BJ (cell line): ENCODE measurements at regions not wholly inside any gene's neighbourhood (a gene's known extent, or its start where the extent isn't known, plus 50 kb on each side); places are given as distances from the start of the nearest gene placed in this dataset.

ENCODE experiments used
- CTCF ChIA-PET: fragments of 350-600 bp; formaldehyde crosslinking; extraction: SDS; loops from one replicate; lab custom pipeline; 2021; ENCODE audit warnings: antibody characterized with exemption, inconsistent platforms; lab: Yijun Ruan, JAX
- POLR2A ChIA-PET: fragments of 300-600 bp; sonication (Branson Sonifier 250); formaldehyde crosslinking; extraction: SDS; loops from one replicate; lab custom pipeline; 2021; ENCODE audit warnings: antibody characterized with exemption; lab: Charles Lee
- DNase-seq: peaks from one replicate; pipeline ENCODE4 v3.0.0-alpha.2; 2011; ENCODE audit warnings: low read depth
- H3K27me3 ChIP-seq: 2 replicates; pipeline ENCODE4 v1.6.0; 2011; ENCODE audit warnings: low read length; ENCODE audit not compliant: control insufficient read depth, insufficient read depth
- H3K36me3 ChIP-seq: 2 replicates; pipeline ENCODE4 v1.5.1; 2011; ENCODE audit warnings: low read length; ENCODE audit not compliant: control insufficient read depth, insufficient read depth
- H3K4me3 ChIP-seq: 2 replicates; pipeline ENCODE4 v1.5.1; 2011; ENCODE audit warnings: low read depth, mild to moderate bottlenecking, control low read depth, low read length
- TF ChIP-seq, protein P1 (sequence below): IDR thresholded peaks from 2 replicates; pipeline ENCODE4 v1.5.1; 2011; ENCODE audit warnings: low read depth, mild to moderate bottlenecking, control low read depth, inconsistent platforms, low read length, moderate library complexity; ENCODE audit not compliant: insufficient read depth

DNA sequence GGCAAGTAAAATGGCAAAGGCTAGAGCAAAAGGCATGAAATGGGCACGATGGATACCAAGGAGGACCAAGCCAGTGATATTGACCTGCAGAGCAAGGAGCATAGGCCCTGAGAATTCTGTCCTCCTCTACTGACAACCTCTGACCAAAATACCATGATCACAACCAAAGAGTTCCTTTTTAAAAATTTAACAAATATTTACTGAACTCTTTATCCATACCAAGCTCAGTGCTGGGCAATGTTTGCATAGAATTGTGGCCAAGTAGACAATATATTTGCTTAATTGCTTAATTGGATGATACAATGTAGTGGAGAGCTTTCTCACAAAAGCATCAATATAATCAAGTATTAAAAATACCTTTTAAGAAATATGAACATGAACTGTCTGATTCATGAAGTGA, 265.7 kb downstream of the ICOS start:
- POLR2A ChIA-PET: no interaction called here
- CTCF ChIA-PET: interaction anchor here (0.6 kb wide), 1 partner anchor 25 kb away, joined by 3 read pairs; no protein-coding TSS in a partner anchor
- no peaks in the 10 kb centered on the region for H3K27me3 ChIP-seq
- no peak for DNase-seq
- no peak overlapping the region for H3K4me3 ChIP-seq
- TF ChIP-seq, protein P1, sequence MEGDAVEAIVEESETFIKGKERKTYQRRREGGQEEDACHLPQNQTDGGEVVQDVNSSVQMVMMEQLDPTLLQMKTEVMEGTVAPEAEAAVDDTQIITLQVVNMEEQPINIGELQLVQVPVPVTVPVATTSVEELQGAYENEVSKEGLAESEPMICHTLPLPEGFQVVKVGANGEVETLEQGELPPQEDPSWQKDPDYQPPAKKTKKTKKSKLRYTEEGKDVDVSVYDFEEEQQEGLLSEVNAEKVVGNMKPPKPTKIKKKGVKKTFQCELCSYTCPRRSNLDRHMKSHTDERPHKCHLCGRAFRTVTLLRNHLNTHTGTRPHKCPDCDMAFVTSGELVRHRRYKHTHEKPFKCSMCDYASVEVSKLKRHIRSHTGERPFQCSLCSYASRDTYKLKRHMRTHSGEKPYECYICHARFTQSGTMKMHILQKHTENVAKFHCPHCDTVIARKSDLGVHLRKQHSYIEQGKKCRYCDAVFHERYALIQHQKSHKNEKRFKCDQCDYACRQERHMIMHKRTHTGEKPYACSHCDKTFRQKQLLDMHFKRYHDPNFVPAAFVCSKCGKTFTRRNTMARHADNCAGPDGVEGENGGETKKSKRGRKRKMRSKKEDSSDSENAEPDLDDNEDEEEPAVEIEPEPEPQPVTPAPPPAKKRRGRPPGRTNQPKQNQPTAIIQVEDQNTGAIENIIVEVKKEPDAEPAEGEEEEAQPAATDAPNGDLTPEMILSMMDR: no peak
- H3K36me3 ChIP-seq: no peaks in the 10 kb centered on the region

DNA sequence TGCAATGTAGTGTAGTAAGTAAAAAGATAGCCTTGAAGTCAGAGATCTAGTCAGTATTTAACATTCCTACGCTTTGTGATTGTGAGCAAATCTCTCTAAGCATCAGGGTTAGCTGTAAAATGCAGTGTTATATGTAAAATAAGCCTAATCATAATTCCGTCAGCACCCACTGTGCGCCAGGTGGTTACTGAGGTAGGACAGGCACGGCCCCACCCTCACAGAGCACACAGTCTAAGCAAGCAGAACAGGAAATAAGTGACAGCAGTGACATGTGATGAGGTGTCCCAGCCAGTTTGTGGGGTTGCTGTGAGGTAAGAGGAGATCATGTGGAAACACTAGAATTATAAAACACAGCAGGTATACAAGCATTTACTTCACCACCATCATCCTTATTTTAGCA, 267.1 kb downstream of the ICOS start:
- no peak overlapping the region for H3K4me3 ChIP-seq
- DNase-seq: no peak
- TF ChIP-seq, protein P1: no peak
- POLR2A ChIA-PET: no interaction called here
- no peaks in the 10 kb centered on the region for H3K36me3 ChIP-seq
- H3K27me3 ChIP-seq: no peaks in the 10 kb centered on the region
- CTCF ChIA-PET: no interaction called here

DNA sequence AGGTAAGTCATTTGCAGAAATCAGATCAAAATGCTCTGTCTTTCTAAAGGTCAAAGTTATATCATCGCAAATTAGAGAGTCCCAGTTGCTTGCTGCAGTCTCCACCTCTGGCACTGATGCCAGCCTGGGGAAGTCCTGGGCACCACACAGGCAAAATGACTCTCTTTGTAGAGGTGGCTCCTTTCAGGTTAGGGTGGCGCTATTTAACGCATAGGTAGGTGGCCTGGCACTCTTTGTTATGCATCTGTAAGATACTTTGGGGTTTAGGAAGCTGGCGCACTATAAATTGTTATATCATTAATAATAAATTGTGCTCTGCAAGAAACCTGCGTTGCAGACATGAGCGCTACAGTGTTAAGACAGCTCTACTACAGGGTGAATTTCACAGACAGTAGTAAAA, 268.5 kb downstream of the ICOS start:
- no peak for DNase-seq
- CTCF ChIA-PET: interaction anchor here (1.0 kb wide), 1 partner anchor 10 kb away, joined by 3 read pairs; no protein-coding TSS in a partner anchor
- POLR2A ChIA-PET: no interaction called here
- Histone ChIP-seq H3K36me3 (no peaks in the 10 kb centered on the region), H3K27me3 (no peaks in the 10 kb centered on the region), H3K4me3 (no peak overlapping the region)
- TF ChIP-seq, protein P1: no peak

DNA sequence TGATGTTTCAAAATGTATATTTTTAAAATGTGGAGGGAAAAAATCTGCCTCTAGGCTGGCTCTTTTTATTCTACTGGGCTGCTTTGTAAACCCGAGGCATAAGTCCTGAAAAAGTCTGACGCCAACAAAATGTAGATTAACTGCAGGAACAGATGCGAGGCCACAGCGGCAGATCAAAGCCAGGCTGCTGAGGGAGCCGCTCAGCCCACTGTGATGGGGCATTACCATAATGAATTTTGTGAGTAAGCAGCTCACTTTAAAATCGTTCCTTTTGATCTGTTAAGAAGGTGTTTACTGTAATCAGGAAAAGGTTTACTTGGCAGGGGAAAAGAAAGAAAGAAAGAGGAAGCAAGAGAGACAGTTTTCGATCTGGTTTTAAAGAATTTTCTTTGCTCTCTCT, 269.0 kb downstream of the ICOS start:
- H3K27me3 ChIP-seq: no peaks in the 10 kb centered on the region
- DNase-seq: no peak
- no peak overlapping the region for H3K4me3 ChIP-seq
- POLR2A ChIA-PET: no interaction called here
- no peaks in the 10 kb centered on the region for H3K36me3 ChIP-seq
- CTCF ChIA-PET: interaction anchor here (1.0 kb wide), 1 partner anchor 10 kb away, joined by 3 read pairs; no protein-coding TSS in a partner anchor
- TF ChIP-seq, protein P1: no peak

DNA sequence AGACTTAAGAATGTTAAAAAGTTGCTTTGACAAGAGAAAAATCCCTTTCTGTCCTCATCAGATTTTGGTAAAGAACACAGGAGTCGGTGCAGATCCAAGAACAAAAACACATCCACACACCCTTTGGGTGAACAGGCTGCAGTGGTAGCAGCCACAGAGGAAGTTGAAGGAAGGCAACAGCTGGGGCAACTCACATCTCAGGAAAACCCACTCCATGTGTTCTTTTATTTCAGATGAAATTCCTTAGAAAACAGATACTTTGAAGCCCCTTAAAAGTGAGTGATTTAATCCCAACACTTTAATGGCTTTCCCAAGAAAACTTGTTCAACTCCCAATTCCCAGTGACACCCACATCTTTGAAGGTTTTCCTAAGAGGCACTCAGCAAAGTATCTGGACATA, 271.3 kb downstream of the ICOS start:
- Histone ChIP-seq H3K4me3 (no peak overlapping the region), H3K36me3 (no peaks in the 10 kb centered on the region), H3K27me3 (no peaks in the 10 kb centered on the region)
- ChIA-PET POLR2A (no interaction called here), CTCF (no interaction called here)
- no peak for DNase-seq
- TF ChIP-seq, protein P1: no peak
